Vagina (tissue), 2 donors: ENCODE measurements at regions not wholly inside any gene's neighbourhood (a gene's known extent, or its start where the extent isn't known, plus 50 kb on each side); places are given as distances from the start of the nearest gene placed in this dataset.

Experiments used
- DNase-seq, 2 donors: peaks; one replicate each; pipeline ENCODE4 v3.0.0-alpha.2; 2017; ENCODE audit errors: extremely low spot score in 2 of 2
- H3K27ac ChIP-seq: fragments of 200-600 bp; sonication (generic); one replicate; pipeline ENCODE4 v1.5.1; 2019
- H3K27me3 ChIP-seq: fragments of 200-600 bp; sonication (generic); one replicate; pipeline ENCODE4 v1.5.1; 2019
- H3K36me3 ChIP-seq, 2 donors: fragments of 200-600 bp; sonication (generic); one replicate each; pipeline ENCODE4 v1.5.1; 2017 to 2019
- H3K4me1 ChIP-seq: fragments of 200-600 bp; sonication (generic); one replicate; pipeline ENCODE4 v1.5.1; 2019
- H3K4me3 ChIP-seq, 2 donors: fragments of 200-600 bp; sonication (generic); 1 replicate in 1 of 2; 2 replicates in 1 of 2; pipeline ENCODE4 v1.5.1; 2016 to 2019
- H3K9me3 ChIP-seq: fragments of 200-600 bp; sonication (generic); one replicate; pipeline ENCODE4 v1.5.1; 2019
- CTCF ChIP-seq, 3 experiments: fragments of 450-650 bp in 2 of 3; fragments of 200-600 bp in 1 of 3; sonication (generic) in 1 of 3; IDR thresholded peaks; one replicate each; pipeline ENCODE4 v1.5.1; 2017 to 2019; ENCODE audit warnings: antibody characterized with exemption in 3 of 3, mild to moderate bottlenecking in 2 of 3, moderate library complexity in 2 of 3
- POLR2A ChIP-seq, 2 donors: fragments of 450-650 bp; IDR thresholded peaks; one replicate each; pipeline ENCODE4 v1.6.1; 2017; ENCODE audit warnings: antibody characterized with exemption in 2 of 2, mild to moderate bottlenecking in 2 of 2, moderate library complexity in 2 of 2
- POLR2AphosphoS5 ChIP-seq, 2 donors: sonication (generic); formaldehyde crosslinking; IDR thresholded peaks; one replicate each; pipeline ENCODE4 v1.9.0; 2017; ENCODE audit warnings: antibody characterized with exemption in 2 of 2, mild to moderate bottlenecking in 2 of 2, low read depth in 1 of 2; ENCODE audit not compliant: insufficient read depth in 1 of 2
- intact Hi-C: fragments of 100-400 bp; cut with DNase I; formaldehyde crosslinking; loops from one replicate; pipeline ENCODE4 v1.15.1; 2023

- no peak overlapping the region for H3K4me3 ChIP-seq
- DNase-seq: no peak
- H3K27me3 ChIP-seq: no peaks in the 10 kb centered on the region
- H3K27ac ChIP-seq: no peak overlapping the region
- no peaks in the 10 kb centered on the region for H3K36me3 ChIP-seq
- no peaks in the 10 kb centered on the region for H3K9me3 ChIP-seq
- H3K4me1 ChIP-seq: no peaks in the 10 kb centered on the region
- intact Hi-C loops: no loop called here
- TF ChIP-seq CTCF (IDR thresholded peaks at IDR 0.05) (no peak), POLR2AphosphoS5 (IDR thresholded peaks at IDR 0.05; ENCODE audit: insufficient read depth in 1 of 2, low read depth in 1 of 2) (no peak), POLR2A (IDR thresholded peaks at IDR 0.05) (no peak)
Observed at GRCh38 chr20:1790386-1790785, 104.8 kb upstream of the SIRPA start.

GRCh38 chr20:1788044-1788443 lies 107.2 kb upstream of the SIRPA start:
- Histone ChIP-seq H3K27me3 (no peaks in the 10 kb centered on the region), H3K9me3 (no peaks in the 10 kb centered on the region), H3K27ac (no peak overlapping the region), H3K36me3 (no peaks in the 10 kb centered on the region), H3K4me1 (no peaks in the 10 kb centered on the region), H3K4me3 (no peak overlapping the region)
- intact Hi-C loops: no loop called here
- TF ChIP-seq POLR2AphosphoS5 (IDR thresholded peaks at IDR 0.05; ENCODE audit: insufficient read depth in 1 of 2, low read depth in 1 of 2) (no peak), CTCF (IDR thresholded peaks at IDR 0.05) (no peak), POLR2A (IDR thresholded peaks at IDR 0.05) (no peak)
- DNase-seq: no peak

GRCh38 chr20:1786486-1786885 lies 108.7 kb upstream of the SIRPA start:
- TF ChIP-seq POLR2A (IDR thresholded peaks at IDR 0.05) (no peak), POLR2AphosphoS5 (IDR thresholded peaks at IDR 0.05; ENCODE audit: insufficient read depth in 1 of 2, low read depth in 1 of 2) (no peak), CTCF (IDR thresholded peaks at IDR 0.05) (no peak)
- Histone ChIP-seq H3K27me3 (no peaks in the 10 kb centered on the region), H3K4me1 (no peaks in the 10 kb centered on the region), H3K27ac (no peak overlapping the region), H3K36me3 (no peaks in the 10 kb centered on the region), H3K4me3 (no peak overlapping the region), H3K9me3 (no peaks in the 10 kb centered on the region)
- intact Hi-C loops: no loop called here
- DNase-seq: no peak

GRCh38 chr20:1784586-1784985 lies 110.6 kb upstream of the SIRPA start:
- no peak for TF ChIP-seq POLR2AphosphoS5 (IDR thresholded peaks at IDR 0.05; ENCODE audit: insufficient read depth in 1 of 2, low read depth in 1 of 2)
- no peak for TF ChIP-seq POLR2A (IDR thresholded peaks at IDR 0.05)
- no peak for TF ChIP-seq CTCF (IDR thresholded peaks at IDR 0.05)
- Histone ChIP-seq H3K9me3 (no peaks in the 10 kb centered on the region), H3K36me3 (no peaks in the 10 kb centered on the region), H3K4me3 (no peak overlapping the region), H3K27ac (no peak overlapping the region), H3K4me1 (no peaks in the 10 kb centered on the region), H3K27me3 (no peaks in the 10 kb centered on the region)
- no peak for DNase-seq
- intact Hi-C loops: no loop called here

GRCh38 chr20:1783245-1783644 lies 112.0 kb upstream of the SIRPA start:
- Histone ChIP-seq H3K36me3 (no peaks in the 10 kb centered on the region), H3K9me3 (no peaks in the 10 kb centered on the region), H3K4me3 (no peak overlapping the region), H3K4me1 (no peaks in the 10 kb centered on the region), H3K27ac (no peak overlapping the region), H3K27me3 (no peaks in the 10 kb centered on the region)
- intact Hi-C loops: no loop called here
- TF ChIP-seq POLR2A (IDR thresholded peaks at IDR 0.05) (no peak), POLR2AphosphoS5 (IDR thresholded peaks at IDR 0.05; ENCODE audit: insufficient read depth in 1 of 2, low read depth in 1 of 2) (no peak), CTCF (IDR thresholded peaks at IDR 0.05) (no peak)
- no peak for DNase-seq
